ENCODE measurements at regions not wholly inside any gene's neighbourhood (a gene's known extent, or its start where the extent isn't known, plus 50 kb on each side); places are given as distances from the start of the nearest gene placed in this dataset.

DNA sequence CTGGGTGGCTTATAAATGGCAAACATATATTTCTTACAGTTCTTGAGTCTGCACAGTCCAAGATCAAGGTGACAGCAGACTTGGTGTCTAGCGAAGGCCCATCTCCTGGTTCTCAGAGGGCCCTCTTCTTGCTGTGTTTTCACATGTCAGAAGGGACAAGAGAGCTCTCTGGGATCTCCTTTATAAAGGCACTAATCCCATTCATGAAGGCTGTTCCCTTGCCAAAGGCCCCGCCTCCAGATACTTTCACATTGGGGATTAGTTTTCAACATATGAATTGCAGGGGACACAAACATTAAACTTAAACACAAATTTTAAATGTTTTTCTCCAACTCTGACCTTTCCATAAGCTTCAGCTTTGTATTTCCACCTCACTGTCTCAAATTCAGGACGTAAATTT lies 1135.0 kb upstream of the TENM3 start:
- TF ChIP-seq, protein P1, sequence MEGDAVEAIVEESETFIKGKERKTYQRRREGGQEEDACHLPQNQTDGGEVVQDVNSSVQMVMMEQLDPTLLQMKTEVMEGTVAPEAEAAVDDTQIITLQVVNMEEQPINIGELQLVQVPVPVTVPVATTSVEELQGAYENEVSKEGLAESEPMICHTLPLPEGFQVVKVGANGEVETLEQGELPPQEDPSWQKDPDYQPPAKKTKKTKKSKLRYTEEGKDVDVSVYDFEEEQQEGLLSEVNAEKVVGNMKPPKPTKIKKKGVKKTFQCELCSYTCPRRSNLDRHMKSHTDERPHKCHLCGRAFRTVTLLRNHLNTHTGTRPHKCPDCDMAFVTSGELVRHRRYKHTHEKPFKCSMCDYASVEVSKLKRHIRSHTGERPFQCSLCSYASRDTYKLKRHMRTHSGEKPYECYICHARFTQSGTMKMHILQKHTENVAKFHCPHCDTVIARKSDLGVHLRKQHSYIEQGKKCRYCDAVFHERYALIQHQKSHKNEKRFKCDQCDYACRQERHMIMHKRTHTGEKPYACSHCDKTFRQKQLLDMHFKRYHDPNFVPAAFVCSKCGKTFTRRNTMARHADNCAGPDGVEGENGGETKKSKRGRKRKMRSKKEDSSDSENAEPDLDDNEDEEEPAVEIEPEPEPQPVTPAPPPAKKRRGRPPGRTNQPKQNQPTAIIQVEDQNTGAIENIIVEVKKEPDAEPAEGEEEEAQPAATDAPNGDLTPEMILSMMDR (IDR thresholded peaks at IDR 0.05; ENCODE audit: borderline replicate concordance, extremely low read depth, low read length, poor library complexity, severe bottlenecking): no peak
- TF ChIP-seq EZH2 (IDR thresholded peaks at IDR 0.05; ENCODE audit: borderline replicate concordance, low read depth, low read length, severe bottlenecking): no peak
